GM23338 (cell line): ENCODE measurements at regions not wholly inside any gene's neighbourhood (a gene's known extent, or its start where the extent isn't known, plus 50 kb on each side); places are given as distances from the start of the nearest gene placed in this dataset.

Source experiments
- CTCF ChIP-seq, 2 experiments: fragments of 200-600 bp in 1 of 2; sonication (generic) in 1 of 2; conservative IDR thresholded peaks; 2 replicates each; pipeline versions ENCODE4 v1.5.1 to v1.6.1; 2016 to 2017; ENCODE audit warnings: antibody characterized with exemption in 2 of 2, low read depth in 2 of 2, mild to moderate bottlenecking in 2 of 2, moderate library complexity in 1 of 2
- EZH2 ChIP-seq: fragments of 200-600 bp; sonication (generic); IDR thresholded peaks from one replicate; pipeline ENCODE4 v1.8.0; 2017; ENCODE audit warnings: antibody characterized with exemption, mild to moderate bottlenecking, low read depth; ENCODE audit not compliant: unreplicated experiment
- POLR2AphosphoS5 ChIP-seq: IDR thresholded peaks from 2 replicates; pipeline ENCODE4 v1.6.1; 2016; ENCODE audit warnings: antibody characterized with exemption, low read depth

GRCh38 chr16:17691899-17692176, 221.1 kb upstream of the XYLT1 start:
- TF ChIP-seq CTCF (conservative IDR thresholded peaks at IDR 0.05; ENCODE audit: low read depth in 2 of 2) (no peak), POLR2AphosphoS5 (no peak), EZH2 (no peak)
